ENCODE measurements at regions not wholly inside any gene's neighbourhood (a gene's known extent, or its start where the extent isn't known, plus 50 kb on each side); places are given as distances from the start of the nearest gene placed in this dataset.

- no peak for DNase-seq
Observed at GRCh38 chr13:104871456-104871855, 1664.0 kb downstream of the EFNB2 start.

DNA sequence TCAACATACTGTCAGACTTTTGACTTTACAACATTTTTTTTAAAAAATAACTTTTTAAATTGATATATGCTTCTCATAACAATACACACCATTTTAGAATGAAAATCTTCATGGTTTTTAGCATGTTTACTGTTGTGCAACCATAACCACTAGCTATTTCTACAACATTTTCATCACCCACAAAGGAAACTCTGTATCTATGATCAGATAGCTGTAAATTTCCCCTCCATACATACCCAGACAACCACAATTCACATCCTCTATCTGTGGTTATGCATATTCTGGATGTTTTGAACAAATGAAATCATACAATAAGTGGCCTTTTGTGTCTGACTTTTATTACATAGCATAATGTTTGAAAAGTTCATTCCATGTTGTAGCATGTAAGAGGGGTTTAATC, 1666.0 kb downstream of the EFNB2 start:
- DNase-seq = no peak

DNA sequence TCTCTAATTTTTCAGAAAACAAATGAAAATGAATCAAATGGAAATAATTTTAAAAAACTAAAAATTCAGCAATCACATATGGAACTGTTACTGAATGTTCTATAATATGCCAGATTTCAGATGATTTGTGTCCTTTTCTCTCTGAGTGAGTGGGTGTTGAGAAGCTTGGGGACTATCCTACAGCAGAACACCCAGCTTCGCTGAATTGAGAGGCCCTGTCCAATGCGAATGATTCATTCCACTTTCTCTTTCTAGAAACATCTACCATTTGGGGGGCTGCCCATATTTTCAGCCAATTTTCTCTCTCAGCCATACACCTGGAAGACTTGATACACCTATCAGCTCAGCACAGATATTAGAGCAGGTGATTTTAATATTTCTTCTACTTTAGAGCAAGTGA, 1666.7 kb downstream of the EFNB2 start:
- DNase-seq = no peak

DNA sequence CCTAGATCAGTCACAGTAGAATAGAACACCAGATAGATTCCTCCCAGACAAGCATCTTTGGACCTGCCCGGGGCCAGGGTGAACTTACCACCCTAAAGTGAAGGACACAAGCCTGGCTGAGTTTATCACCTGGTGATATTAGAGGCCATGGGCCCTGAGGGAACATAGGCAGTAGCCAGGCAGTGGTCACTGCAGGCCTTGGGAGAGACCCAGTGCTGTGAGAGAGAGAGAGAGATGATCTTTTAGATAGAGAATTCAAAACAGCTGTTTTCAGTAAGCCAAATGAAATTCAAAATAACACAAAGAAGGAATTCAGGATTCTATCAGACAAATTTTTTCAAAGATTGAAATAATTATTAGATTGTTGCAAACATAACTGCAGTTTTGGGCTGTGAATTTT, 1679.9 kb downstream of the EFNB2 start:
- DNase-seq = no peak

- DNase-seq = no peak
Observed at GRCh38 chr13:104854698-104855097, 1680.8 kb downstream of the EFNB2 start.

GRCh38 chr13:104854007-104854406, 1681.5 kb downstream of the EFNB2 start:
- DNase-seq = no peak

GRCh38 chr13:104847922-104848321, 1687.5 kb downstream of the EFNB2 start:
- no peak for DNase-seq

- DNase-seq = no peak
Observed at GRCh38 chr13:104843401-104843800, 1692.1 kb downstream of the EFNB2 start.

DNA sequence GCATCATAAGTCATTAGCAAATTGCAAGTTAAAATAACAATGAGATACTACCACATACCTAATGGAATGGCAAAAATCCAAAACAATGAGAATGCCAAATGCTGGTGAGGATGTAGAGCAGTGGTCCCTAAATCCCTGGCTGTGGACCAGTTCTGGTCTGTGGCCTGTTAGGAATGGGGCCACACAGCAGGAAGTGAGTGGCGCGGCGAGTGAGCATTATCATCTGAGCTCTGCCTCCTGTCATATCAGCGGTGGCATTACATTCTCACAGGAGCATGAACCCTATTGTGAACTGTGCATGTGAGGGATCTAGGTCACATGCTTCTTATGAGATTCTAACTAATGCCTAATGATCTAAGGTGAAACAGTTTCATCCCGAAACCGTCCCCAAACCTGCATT, 1694.4 kb downstream of the EFNB2 start:
- DNase-seq = no peak

GRCh38 chr13:104837756-104838155, 1697.7 kb downstream of the EFNB2 start:
- DNase-seq = no peak

- no peak for DNase-seq
Observed at GRCh38 chr13:104833221-104833620, 1702.2 kb downstream of the EFNB2 start.

- no peak for DNase-seq
Observed at GRCh38 chr13:104832231-104832630, 1703.2 kb downstream of the EFNB2 start.

DNA sequence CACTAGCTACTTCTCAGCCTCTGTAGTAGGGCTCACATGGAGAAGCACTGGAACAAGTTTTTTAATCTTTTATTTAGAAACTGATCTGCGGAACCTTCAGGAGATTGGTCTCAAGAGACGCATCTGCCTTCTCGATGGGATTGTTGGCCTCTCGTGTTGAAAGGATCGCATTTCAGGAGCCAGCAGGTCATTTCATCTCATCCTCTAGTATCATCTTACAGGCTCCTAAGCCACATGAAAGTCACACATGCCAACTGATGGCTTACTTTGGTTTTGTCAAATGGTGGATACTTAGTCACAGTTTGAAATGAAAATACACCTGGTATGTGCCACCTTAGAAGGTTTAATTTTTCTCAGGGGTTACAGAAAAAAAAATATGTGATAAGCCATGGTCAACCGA, 1703.6 kb downstream of the EFNB2 start:
- no peak for DNase-seq

DNA sequence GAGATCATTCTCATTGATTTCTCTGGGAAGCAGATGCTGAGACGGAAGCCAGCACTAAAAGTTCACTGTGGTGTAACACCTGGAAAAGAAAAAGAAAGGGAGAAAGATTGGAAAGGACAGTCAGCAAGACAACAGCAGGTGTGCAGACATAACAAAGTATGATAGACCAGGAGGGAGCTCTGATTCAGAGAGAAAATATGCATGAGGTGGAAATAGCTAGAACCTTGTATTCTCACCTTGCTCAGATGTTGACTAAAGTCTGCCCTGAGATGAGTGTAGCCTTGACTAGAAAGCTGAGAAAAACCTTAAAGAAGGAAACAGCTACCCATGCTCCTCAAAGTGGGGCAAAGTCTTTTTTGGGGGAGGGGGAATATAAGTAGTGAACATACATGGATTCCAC, 1711.8 kb downstream of the EFNB2 start:
- no peak for DNase-seq

- DNase-seq = no peak
Observed at GRCh38 chr13:104823071-104823470, 1712.4 kb downstream of the EFNB2 start.

DNA sequence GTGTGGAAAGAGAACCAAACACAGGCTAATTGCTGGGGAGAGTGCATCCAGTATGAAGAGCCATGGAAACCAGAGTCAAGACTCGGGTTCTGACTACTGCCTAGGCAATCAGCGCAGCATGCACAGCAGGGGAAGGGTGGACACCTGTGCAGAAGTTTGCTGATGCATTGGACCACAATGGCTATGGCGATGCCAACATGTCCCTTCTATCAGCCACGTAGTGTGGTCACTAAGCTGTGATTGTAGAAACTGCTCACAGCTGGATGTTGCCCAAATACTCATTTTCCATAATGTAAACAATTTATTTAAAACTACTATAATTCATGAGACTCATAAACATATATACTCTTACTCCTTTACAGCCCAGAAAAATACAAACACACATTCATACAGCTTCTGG, 1718.2 kb downstream of the EFNB2 start:
- DNase-seq = no peak

DNA sequence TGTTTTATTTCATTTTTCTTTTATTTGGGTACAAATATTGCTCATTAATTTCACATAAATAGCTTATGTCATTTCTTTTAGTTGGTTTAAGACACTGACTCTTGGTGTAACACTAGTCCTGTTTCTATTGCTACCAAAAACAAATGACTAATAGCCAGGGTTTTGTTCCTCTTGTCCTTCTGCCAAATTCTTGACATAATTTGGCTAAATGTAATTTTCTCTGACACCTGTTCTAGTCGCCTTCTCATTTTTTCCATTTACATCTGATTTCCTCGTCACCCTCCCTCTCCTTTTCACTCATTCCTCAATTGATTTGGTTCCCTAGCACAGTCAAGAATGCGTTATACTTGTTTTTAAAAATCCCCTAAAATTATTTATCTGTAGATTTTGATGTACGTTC, 1718.7 kb downstream of the EFNB2 start:
- no peak for DNase-seq

DNA sequence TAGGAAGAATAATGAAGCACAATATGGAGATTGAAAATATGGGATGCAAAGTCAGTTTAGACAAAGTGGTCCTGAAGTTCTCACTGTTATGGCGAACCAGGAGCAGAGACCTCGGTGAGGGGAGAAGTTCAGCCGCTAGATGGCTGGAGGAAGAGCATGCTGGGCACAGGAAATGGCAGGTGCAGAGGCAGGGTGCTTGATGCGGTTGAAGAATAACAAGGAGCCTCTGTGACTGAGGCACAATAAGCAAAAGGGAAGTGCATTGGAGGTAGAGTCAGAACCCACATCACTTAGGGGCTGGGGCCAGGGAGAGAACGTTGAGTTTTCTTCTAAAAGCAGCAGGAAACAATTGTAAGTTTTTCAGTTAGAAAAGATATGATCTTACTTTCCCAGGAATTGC, 1725.2 kb downstream of the EFNB2 start:
- no peak for DNase-seq

DNA sequence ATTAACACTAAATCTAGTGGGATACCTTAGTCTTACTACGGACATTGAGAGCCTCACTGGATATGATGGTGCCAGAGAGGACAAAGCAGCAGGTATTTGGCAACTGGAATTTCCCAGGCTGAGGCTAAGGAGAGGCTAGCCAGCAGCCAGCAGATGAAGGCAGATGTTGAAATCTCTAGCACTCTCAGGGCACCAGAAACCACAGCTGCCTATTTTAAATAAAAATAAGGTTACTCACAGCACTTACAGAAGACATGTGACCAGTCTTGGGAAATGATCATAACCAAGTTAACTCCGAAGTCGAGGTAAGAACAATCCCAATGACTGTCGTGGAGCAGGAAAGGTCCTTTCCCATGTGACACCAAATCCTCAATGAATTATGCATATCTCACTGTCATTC, 1726.0 kb downstream of the EFNB2 start:
- no peak for DNase-seq

DNA sequence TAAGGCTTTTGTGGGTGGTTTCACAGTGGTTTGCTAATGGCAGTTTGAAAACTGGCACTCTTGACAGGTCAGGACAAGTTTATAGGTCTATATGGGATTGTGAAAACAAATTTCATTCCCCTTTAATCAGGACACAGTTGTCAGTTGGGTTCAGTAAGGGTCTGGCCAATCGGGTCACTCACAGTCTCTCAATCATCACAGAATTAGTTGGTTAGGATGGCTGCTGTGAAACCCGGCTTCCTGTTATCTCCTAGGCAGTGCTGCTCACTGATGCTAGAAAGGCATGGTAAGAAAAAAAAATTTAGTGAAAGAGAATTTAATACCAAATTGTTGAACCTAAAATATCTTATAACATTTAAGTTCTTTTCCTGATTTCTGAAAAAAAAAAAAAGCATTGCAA, 1730.1 kb downstream of the EFNB2 start:
- DNase-seq = no peak

GRCh38 chr13:104799152-104799551, 1732.9 kb upstream of the SLC10A2 start:
- DNase-seq = no peak

DNA sequence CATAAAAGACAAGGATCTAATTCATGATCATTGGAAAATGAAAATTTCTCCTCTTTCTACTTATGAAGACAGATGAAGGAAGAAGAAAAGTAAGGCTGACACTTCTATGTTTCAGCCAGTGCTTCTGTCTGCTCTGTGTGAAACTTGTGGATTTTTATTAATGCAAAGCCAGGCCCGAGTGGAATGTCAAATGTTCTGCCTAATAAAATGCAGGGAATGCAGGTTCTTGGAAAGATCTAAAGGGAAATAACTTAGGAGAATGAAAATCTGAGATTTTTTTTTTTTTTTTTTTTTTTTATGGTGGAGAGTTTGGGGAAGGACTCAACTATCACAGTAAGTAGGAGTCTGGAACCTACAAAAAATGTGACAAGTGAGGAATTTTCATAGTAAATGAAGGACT, 1732.3 kb upstream of the SLC10A2 start:
- DNase-seq = no peak

DNA sequence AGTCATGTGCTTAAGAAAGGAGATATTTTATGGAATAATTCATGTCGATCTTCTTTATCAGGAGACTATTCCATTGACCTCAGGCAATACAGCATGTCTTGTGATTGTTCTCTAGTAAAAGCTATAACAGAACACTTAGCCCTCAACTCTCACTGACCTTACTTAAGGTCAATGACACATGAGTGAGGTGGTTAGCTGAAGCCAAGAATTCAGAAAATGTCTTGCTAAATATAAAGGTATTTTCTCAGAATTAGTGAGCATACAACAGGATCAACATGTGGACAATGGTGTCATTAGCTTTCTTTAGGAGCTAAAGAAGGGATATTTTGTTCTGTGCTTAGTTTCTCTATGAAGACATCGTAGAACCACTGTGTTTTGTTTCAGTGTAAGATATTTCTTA, 1730.4 kb upstream of the SLC10A2 start:
- no peak for DNase-seq

GRCh38 chr13:104785952-104786351, 1719.7 kb upstream of the SLC10A2 start:
- DNase-seq = no peak

DNA sequence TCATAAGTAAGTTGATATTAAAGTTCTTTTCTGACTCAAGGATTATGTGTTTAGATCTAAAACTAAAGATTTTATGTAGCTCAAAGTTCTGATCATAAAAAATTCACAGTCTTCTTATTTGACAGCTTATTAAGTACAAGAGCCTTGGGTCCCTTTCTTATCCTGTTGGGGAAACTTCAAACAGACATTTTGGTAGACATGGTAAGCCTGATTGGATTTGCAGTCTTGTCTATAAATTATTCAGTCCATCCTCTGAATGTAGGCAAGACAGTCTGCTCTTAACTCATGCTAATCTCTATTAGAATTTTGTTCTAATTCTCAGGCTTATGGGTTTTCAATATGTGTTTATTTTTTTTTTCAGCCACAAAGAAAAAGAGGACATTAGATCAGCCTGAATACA, 1718.7 kb upstream of the SLC10A2 start:
- DNase-seq = no peak

DNA sequence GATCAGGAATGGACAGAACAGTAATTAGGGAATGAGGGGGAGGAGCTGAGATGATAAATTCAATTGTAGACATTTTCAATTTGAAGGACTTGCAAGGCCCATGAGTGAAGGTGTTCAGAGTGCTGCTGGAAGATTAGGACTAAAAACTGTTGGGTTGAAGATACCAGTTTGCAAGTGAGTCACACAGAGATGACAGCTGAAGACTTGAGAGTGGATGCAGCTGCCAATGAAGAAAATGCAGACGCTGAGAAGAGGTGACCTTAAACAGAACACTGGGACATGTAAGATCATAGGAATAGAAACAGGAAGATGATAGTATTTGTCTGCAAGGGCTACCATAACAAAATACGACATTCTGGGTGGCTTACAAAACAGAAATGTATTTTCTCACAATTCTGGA, 1716.5 kb upstream of the SLC10A2 start:
- no peak for DNase-seq

Data from CD4-positive, alpha-beta T cell treated with Interleukin-6 for 4 hours (primary cell).